Spleen (tissue), 11 donors: ENCODE measurements at regions not wholly inside any gene's neighbourhood (a gene's known extent, or its start where the extent isn't known, plus 50 kb on each side); places are given as distances from the start of the nearest gene placed in this dataset.

ENCODE experiments used
- DNase-seq: peaks from one replicate; pipeline ENCODE4 v3.0.0-alpha.2; 2020
- H3K27ac ChIP-seq, 8 donors: fragments of 200-600 bp; sonication (generic) in 7 of 8; 1 replicate in 4 of 8; 2 replicates in 4 of 8; pipeline versions ENCODE4 v1.5.0 to v1.8.0; 2016 to 2021; ENCODE audit warnings: inconsistent platforms in 4 of 8, mild to moderate bottlenecking in 4 of 8, moderate library complexity in 1 of 8
- H3K27me3 ChIP-seq, 7 donors: fragments of 200-600 bp; sonication (generic) in 6 of 7; replicated peaks in 1 of 7; 1 replicate in 4 of 7; 2 replicates in 3 of 7; pipeline versions ENCODE4 v1.5.0 to v1.8.0; 2016 to 2021; ENCODE audit warnings: inconsistent platforms in 3 of 7, mild to moderate bottlenecking in 1 of 7
- H3K36me3 ChIP-seq, 6 donors: fragments of 200-600 bp; sonication (generic) in 5 of 6; 1 replicate in 4 of 6; 2 replicates in 2 of 6; pipeline versions ENCODE4 v1.5.0 to v1.8.0; 2016 to 2021; ENCODE audit warnings: inconsistent platforms in 2 of 6
- H3K4me1 ChIP-seq, 6 donors: fragments of 200-600 bp; sonication (generic) in 5 of 6; 1 replicate in 3 of 6; 2 replicates in 3 of 6; pipeline versions ENCODE4 v1.5.0 to v1.8.0; 2016 to 2021; ENCODE audit warnings: inconsistent platforms in 3 of 6
- H3K4me3 ChIP-seq, 8 donors: fragments of 200-600 bp; sonication (generic) in 7 of 8; 1 replicate in 4 of 8; 2 replicates in 4 of 8; pipeline versions ENCODE4 v1.5.0 to v1.8.0; 2016 to 2021; ENCODE audit warnings: inconsistent platforms in 4 of 8, mild to moderate bottlenecking in 4 of 8, moderate library complexity in 2 of 8
- H3K9me3 ChIP-seq, 8 donors: fragments of 200-600 bp; sonication (generic) in 7 of 8; 1 replicate in 4 of 8; 2 replicates in 4 of 8; pipeline versions ENCODE4 v1.5.0 to v1.8.0; 2016 to 2021; ENCODE audit warnings: inconsistent platforms in 4 of 8
- CTCF ChIP-seq, 11 experiments: fragments of 200-600 bp in 7 of 11; fragments of 450-650 bp in 4 of 11; sonication (generic) in 4 of 11; IDR thresholded peaks in 8 of 11; conservative IDR thresholded peaks in 3 of 11; 1 replicate in 7 of 11; 2 replicates in 4 of 11; pipeline versions ENCODE4 v1.4.0 to v1.8.0; 2016 to 2021; ENCODE audit warnings: antibody characterized with exemption in 11 of 11, inconsistent platforms in 4 of 11, mild to moderate bottlenecking in 1 of 11
- POLR2A ChIP-seq, 3 donors: fragments of 450-650 bp; IDR thresholded peaks; one replicate each; pipeline ENCODE4 v1.5.1; 2017; ENCODE audit warnings: antibody characterized with exemption in 3 of 3, mild to moderate bottlenecking in 1 of 3
- POLR2AphosphoS5 ChIP-seq, 3 donors: sonication (generic); formaldehyde crosslinking; IDR thresholded peaks; one replicate each; pipeline ENCODE4 v1.5.1; 2017; ENCODE audit warnings: antibody characterized with exemption in 3 of 3
- WGBS, 5 donors: extraction: QIAGEN DNeasy Blood & Tissue Kit in 3 of 5; methylation state at CpG; one replicate each; pipeline versions ENCODE4 v1.1.5 to v1.1.7; 2013 to 2018; 5-methylcytosine and 5-hydroxymethylcytosine counted together
- intact Hi-C: fragments of 100-400 bp; cut with DNase I; formaldehyde crosslinking; loops from one replicate; pipeline ENCODE4 v1.15.0; 2023; ENCODE audit warnings: low total_unique reads
- donor health status: healthy with polysubstance abuse.
- donor health status: DM: no; HTN: no; CAD: no; lungs with moderate emphysema.
- donor health status: DM: no; HTN: no; CAD: no.
- donor health status: Bipolar disorder and iron deficiency.
- donor health status: healthy.
- donor health status: DM: no; HTN: no; CAD: no.
- donor health status: DM: yes; HTN: yes; CAD: no.

DNA sequence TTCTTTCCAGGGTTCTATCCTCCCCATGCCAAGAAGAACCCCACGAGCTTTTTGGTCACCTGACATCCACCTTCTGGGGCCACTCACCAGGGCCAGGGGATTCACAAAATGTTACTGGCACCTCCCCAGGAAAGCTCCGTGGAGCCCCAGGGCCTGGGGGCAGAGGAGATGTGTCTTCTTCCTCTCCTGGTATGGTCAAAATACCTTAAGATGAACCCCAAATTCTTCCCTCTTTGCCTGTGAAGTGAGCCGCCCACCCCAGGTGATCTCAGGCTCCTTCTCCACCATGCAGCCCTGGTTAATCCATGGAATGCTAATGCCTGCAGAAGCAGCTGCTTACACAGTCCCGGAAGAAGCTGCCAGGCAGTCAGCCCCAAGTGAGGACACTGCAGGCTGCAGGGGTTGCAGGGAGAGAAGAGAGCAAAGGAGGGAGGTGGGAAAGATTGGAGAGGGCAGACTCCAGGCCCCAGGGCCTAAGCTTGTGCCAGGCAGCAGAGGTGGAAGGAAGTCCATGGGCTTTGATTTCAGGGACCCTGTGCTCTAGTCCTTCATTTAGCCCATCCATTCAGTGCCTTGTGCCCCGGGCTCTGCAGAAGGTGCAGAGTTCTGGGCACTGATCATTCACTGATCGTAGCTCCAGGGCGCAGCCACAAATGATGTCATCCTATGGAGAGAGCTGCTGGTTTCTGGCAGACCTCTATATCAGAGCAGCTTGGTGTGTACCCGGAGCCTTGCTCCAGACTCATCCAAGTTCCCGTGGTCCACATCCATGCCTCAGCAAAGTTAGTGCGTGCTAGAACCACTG, 127.9 kb upstream of the NECTIN1 start:
- H3K4me3 ChIP-seq: no peak overlapping the region
- H3K27ac ChIP-seq: no peak overlapping the region
- peak; percentile 22 for DNase-seq
- TF ChIP-seq POLR2A (IDR thresholded peaks at IDR 0.05) (no peak), CTCF (IDR thresholded peaks at IDR 0.05 in 8 of 11, conservative IDR thresholded peaks at IDR 0.05 in 3 of 11) (no peak), POLR2AphosphoS5 (IDR thresholded peaks at IDR 0.05) (no peak)
- no peaks in the 10 kb centered on the region for H3K4me1 ChIP-seq
- intact Hi-C loops: no loop called here
- H3K9me3 ChIP-seq: no peaks in the 10 kb centered on the region
- H3K27me3 ChIP-seq: peaks cover 0 to 43% (median 0%) of the 10 kb centered on the region in 7 donors
- H3K36me3 ChIP-seq: no peaks in the 10 kb centered on the region
- WGBS, 5 donors: 78 to 84% (median 79%) methylated on average over 7 to 10 of the region's 10 CpGs

GRCh38 chr11:119855066-119855465, 126.1 kb upstream of the NECTIN1 start:
- intact Hi-C loops: no loop called here
- no peak overlapping the region for H3K27ac ChIP-seq
- no peaks in the 10 kb centered on the region for H3K9me3 ChIP-seq
- H3K4me1 ChIP-seq: no peaks in the 10 kb centered on the region
- no peak for TF ChIP-seq POLR2AphosphoS5 (IDR thresholded peaks at IDR 0.05)
- no peak for TF ChIP-seq POLR2A (IDR thresholded peaks at IDR 0.05)
- TF ChIP-seq CTCF (IDR thresholded peaks at IDR 0.05 in 8 of 11, conservative IDR thresholded peaks at IDR 0.05 in 3 of 11): no peak
- peaks cover 0 to 27% (median 0%) of the 10 kb centered on the region in 7 donors for H3K27me3 ChIP-seq
- DNase-seq: no peak
- H3K4me3 ChIP-seq: no peak overlapping the region
- 48 to 65% (median 57%) methylated on average over 1 of the region's 1 CpG for WGBS, 5 donors
- no peaks in the 10 kb centered on the region for H3K36me3 ChIP-seq

- TF ChIP-seq POLR2AphosphoS5 (IDR thresholded peaks at IDR 0.05) (no peak), CTCF (IDR thresholded peaks at IDR 0.05 in 8 of 11, conservative IDR thresholded peaks at IDR 0.05 in 3 of 11) (no peak), POLR2A (IDR thresholded peaks at IDR 0.05) (no peak)
- Histone ChIP-seq H3K36me3 (no peaks in the 10 kb centered on the region), H3K27ac (no peak overlapping the region), H3K4me1 (no peaks in the 10 kb centered on the region), H3K9me3 (no peaks in the 10 kb centered on the region), H3K27me3 (peaks cover 0 to 27% (median 0%) of the 10 kb centered on the region in 7 donors), H3K4me3 (no peak overlapping the region)
- intact Hi-C loops: no loop called here
- 75 to 86% (median 79%) methylated on average over 7 of the region's 7 CpGs for WGBS, 5 donors
- no peak for DNase-seq
Measured at GRCh38 chr11:119854521-119854920, 125.5 kb upstream of the NECTIN1 start.

DNA sequence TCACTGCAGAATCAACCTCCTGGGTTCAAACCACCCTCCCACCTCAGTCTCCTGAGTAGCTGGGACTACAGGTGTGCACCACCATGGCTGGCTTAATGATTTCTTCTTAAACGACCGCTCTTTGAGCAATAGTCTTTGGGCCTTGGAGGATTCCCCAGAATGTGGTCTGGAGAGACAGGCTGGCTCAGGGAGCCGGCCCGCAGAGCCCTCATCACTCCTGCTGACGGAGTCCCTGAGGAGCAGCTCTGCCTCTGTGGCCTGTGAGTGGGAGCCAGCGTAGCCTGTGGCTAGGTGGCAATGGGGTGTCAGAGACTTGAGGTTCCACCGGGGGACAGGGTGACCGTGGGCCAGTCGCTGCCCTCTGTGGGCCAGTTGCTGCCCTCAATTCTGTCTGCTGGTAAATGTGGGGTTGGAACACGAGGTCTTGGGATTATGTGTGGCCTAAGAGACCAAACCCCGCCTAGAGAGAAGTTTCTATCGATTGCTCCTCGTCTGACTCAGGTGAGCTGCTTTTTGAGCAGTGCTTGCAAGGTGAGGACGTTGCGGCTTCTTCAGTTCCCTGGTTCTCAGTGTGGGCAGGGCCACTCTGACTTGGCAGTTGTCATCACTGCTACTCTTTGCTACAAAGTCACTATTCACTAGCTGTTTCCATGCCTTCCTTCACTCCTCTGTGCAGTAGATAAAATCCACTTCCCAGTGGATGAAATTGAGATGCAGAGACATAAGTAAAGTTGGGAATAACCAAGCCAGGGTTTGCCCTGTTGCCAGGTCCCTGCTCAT, 124.8 kb upstream of the NECTIN1 start:
- no peak for DNase-seq

More for the DNA sequence above, 124.8 kb upstream of the NECTIN1 start:
- WGBS, 5 donors: 82 to 92% (median 89%) methylated on average over 11 to 15 of the region's 15 CpGs
- intact Hi-C loops: no loop called here
- H3K27me3 ChIP-seq: peaks cover 0 to 27% (median 0%) of the 10 kb centered on the region in 7 donors
- H3K9me3 ChIP-seq: no peaks in the 10 kb centered on the region
- TF ChIP-seq POLR2A (IDR thresholded peaks at IDR 0.05): no peak
- TF ChIP-seq CTCF (IDR thresholded peaks at IDR 0.05 in 8 of 11, conservative IDR thresholded peaks at IDR 0.05 in 3 of 11): no peak
- no peak for TF ChIP-seq POLR2AphosphoS5 (IDR thresholded peaks at IDR 0.05)
- no peak overlapping the region for H3K4me3 ChIP-seq
- no peaks in the 10 kb centered on the region for H3K4me1 ChIP-seq
- no peaks in the 10 kb centered on the region for H3K36me3 ChIP-seq
- H3K27ac ChIP-seq: no peak overlapping the region
